Stimulated activated effector memory CD8-positive, alpha-beta T cell treated with anti-CD3 and anti-CD28 coated beads, Interleukin-12 subunit alpha, Interleukin-12 subunit beta, amount 100 ng/mL, for 72 hours (primary cell): ENCODE measurements at regions not wholly inside any gene's neighbourhood (a gene's known extent, or its start where the extent isn't known, plus 50 kb on each side); places are given as distances from the start of the nearest gene placed in this dataset.

Experiments used
- ATAC-seq: fragments of 150-1000 bp; cut with Tn5 transposase; 2 replicates; pipeline ENCODE4 v1.10.0; 2021
- DNase-seq, 2 donors: peaks; one replicate each; pipeline ENCODE4 v3.0.0; 2021 to 2022; ENCODE audit warnings: low spot score in 2 of 2
- H3K27ac Mint-ChIP-seq: one replicate; pipeline ENCODE4 v1.8.0; 2022; ENCODE audit warnings: mild to moderate bottlenecking, mixed read lengths
- H3K36me3 Mint-ChIP-seq: one replicate; pipeline ENCODE4 v1.8.0; 2022; ENCODE audit warnings: mild to moderate bottlenecking, mixed read lengths
- H3K4me1 Mint-ChIP-seq: one replicate; pipeline ENCODE4 v1.8.0; 2022; ENCODE audit warnings: mixed read lengths
- H3K4me3 Mint-ChIP-seq: one replicate; pipeline ENCODE4 v1.8.0; 2022; ENCODE audit warnings: mild to moderate bottlenecking, mixed read lengths
- H3K9me3 Mint-ChIP-seq: one replicate; pipeline ENCODE4 v1.8.0; 2022; ENCODE audit warnings: mixed read lengths

DNA sequence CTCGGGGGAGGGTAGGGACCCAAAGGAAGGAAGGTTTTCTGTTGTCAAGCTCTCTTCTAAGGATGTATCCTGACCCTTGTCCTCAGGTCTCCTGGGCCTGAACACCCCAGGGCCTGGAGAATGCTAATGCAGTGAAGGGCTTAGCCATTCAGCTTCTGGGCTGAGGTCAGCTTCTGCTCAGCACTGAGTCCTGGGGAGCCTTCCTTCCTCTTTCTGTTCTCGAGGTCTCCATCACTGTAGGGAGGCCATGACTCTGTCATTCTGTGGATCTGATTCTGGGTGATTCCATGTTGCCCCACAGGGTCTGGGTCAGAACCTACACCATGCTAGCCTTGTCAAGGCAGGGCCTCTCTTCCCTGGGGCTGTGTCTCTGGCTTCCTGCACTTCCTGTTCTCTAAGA is 712.7 kb downstream of the DHX35 start:
- ATAC-seq (no peak), DNase-seq (no peak)
- Mint-ChIP-seq H3K4me1 (no peaks in the 10 kb centered on the region), H3K27ac (no peak overlapping the region), H3K36me3 (no peaks in the 10 kb centered on the region), H3K4me3 (no peak overlapping the region), H3K9me3 (no peaks in the 10 kb centered on the region)

DNA sequence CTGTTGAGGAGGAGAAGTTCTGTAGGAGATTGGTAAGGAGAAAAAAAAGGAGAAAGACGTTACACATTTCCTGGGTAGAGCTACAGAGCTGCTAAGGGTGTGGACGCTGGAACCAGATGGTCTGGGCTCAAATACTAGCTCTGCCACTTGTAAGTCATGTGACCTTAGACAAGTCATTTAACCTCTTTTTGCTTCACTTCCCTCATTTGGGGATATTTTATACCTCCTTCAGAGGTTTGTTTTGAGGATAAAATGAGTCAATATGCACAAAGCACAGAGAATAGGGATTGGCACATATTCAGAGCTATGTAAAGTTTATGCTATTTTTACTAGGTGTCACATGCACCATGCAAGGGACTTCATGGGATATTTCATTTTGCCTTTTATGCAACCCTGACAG is 708.8 kb downstream of the DHX35 start:
- H3K4me3 Mint-ChIP-seq: no peak overlapping the region
- no peaks in the 10 kb centered on the region for H3K36me3 Mint-ChIP-seq
- ATAC-seq (no peak), DNase-seq (no peak)
- no peaks in the 10 kb centered on the region for H3K4me1 Mint-ChIP-seq
- no peaks in the 10 kb centered on the region for H3K9me3 Mint-ChIP-seq
- H3K27ac Mint-ChIP-seq: no peak overlapping the region

DNA sequence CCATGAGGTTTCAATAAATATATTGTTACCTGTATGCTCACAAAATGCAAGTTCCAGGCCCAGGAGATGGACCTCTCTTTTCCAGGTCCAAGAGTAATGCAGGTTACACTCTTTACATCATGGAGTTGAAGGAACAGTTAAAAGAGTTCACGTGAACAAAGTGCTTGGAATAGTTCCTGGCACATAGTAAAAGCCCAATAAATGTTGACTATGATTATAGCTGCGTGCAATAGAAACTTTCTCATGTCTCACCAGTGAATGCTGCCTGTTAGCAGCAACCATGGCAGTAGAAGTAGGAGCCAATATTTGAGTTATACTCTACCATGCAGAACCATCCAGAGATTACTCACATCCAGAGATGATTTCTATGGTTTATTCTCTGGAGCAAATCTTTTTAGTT is 707.5 kb downstream of the DHX35 start:
- H3K4me3 Mint-ChIP-seq: no peak overlapping the region
- H3K9me3 Mint-ChIP-seq: no peaks in the 10 kb centered on the region
- H3K27ac Mint-ChIP-seq: no peak overlapping the region
- H3K4me1 Mint-ChIP-seq: no peaks in the 10 kb centered on the region
- DNase-seq: no peak
- no peaks in the 10 kb centered on the region for H3K36me3 Mint-ChIP-seq
- ATAC-seq: no peak

DNA sequence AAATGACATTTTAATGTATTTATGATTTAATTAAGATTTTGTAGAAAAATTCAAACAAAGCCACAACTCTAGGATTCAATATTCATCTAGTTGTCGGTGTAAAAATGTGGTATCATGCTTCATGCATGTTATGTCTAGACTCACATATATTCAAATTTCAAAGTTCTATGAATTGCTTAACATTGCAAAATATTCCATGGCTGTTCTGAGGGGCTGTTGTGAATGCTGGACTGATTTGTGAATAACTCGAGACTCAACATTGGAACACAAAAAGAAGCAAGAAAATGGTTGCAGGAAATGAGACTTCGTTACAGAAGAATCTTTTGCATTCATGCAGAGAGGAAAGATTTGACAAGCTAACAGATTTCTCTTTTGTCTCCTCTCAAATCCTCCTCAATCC is 705.9 kb downstream of the DHX35 start:
- ATAC-seq: no peak
- Mint-ChIP-seq H3K9me3 (no peaks in the 10 kb centered on the region), H3K4me1 (no peaks in the 10 kb centered on the region), H3K4me3 (no peak overlapping the region), H3K27ac (no peak overlapping the region), H3K36me3 (no peaks in the 10 kb centered on the region)
- DNase-seq: no peak

DNA sequence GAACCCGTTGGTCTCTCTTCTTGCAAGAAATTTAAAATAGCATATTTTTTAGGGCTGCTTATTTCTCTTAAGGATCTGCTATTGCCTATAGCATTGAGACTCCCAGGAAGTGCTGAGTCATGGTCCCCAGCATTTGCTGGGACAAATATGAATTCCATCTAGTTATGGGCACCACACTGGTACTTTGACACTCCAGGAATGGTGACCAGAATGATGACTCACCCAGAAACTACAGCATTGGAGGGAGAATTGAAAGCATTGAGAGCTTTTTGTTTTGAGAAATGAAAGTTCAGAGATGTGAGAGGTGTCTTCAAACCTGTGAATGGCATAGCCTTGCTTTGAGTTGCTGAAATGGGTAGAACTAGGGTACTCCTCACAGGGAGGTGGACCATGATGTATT is 699.7 kb downstream of the DHX35 start:
- DNase-seq: no peak
- Mint-ChIP-seq H3K27ac (no peak overlapping the region), H3K4me3 (no peak overlapping the region), H3K9me3 (peaks cover 3% of the 10 kb centered on the region), H3K4me1 (no peaks in the 10 kb centered on the region), H3K36me3 (no peaks in the 10 kb centered on the region)
- ATAC-seq: no peak

DNA sequence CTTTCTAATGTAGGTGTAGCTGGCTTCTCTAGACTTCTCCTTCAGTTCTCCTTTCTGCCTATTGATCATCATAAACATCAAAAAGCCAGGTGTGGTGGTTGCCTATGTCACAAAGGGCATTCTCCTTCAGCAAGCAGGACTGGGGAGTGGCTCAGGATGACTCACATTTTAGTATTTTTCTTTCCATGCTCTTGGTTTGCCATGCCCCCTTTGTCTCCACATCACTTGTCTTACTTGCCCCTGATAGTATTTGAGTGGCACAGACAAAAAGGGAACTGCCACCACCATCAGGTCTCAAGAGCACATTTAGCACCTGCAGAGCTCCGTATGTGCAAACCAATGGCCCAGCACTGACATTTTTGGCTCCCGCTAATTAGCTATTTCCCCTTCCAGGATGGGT is 698.8 kb downstream of the DHX35 start:
- Mint-ChIP-seq H3K27ac (no peak overlapping the region), H3K36me3 (no peaks in the 10 kb centered on the region), H3K9me3 (peaks cover 3% of the 10 kb centered on the region), H3K4me1 (no peaks in the 10 kb centered on the region), H3K4me3 (no peak overlapping the region)
- DNase-seq (no peak), ATAC-seq (no peak)

DNA sequence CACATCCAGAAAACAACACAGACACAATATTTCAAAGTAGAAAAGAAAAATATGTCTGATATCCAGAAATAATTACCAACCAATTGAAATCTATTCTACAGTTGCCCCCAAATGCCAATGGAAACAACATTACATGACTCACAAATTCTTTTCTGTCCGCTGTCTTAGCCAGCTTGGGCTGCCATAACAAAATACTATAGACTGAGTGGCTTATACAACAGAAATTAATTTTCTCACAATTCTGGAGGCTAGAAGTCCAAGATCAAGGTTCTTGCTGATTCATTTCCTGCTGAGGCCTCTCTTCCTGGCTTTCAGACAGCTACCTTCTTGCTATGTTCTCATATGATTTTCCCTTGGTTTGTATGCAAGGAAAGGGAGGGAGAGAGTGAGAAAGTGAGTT is 698.1 kb downstream of the DHX35 start:
- Mint-ChIP-seq H3K27ac (no peak overlapping the region), H3K9me3 (peaks cover 3% of the 10 kb centered on the region), H3K36me3 (no peaks in the 10 kb centered on the region), H3K4me1 (no peaks in the 10 kb centered on the region), H3K4me3 (no peak overlapping the region)
- no peak for ATAC-seq
- no peak for DNase-seq

DNA sequence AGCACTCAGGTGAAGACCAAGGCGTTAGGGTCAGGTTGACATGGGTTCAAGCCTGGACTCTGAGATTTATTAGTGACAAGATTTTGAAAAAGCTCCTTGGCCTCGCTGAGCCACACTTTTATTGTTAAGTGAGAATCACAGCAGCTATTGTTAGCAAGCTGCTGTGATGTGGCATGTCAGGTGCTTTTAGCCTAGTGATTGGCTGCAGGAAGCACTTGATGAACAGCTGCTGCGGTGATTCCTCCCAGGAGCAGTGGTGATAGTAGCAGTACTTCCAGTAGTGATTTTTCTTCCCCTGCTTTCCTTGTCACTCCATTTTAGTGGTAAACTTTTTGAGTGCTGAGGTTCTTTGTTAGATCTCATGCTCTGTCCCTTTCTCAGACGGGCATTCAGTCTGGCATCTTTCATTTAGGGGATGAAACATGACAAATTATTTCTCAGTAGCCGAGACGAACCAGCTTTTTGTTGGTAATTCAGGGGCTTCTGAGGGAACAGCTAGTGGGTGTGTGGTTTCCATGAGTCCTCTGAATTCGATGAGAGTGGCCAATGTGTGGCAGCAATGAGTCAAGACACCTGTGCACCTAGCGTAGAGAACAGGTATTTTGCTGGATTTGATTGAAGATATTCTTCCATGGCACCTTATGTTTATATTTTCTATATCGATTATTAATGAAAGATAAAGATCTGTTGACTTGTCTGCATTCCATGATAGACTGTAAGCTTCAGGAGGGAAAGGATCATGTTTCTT is 696.7 kb downstream of the DHX35 start:
- no peaks in the 10 kb centered on the region for H3K36me3 Mint-ChIP-seq
- H3K27ac Mint-ChIP-seq: no peak overlapping the region
- H3K9me3 Mint-ChIP-seq: peaks cover 3% of the 10 kb centered on the region
- H3K4me3 Mint-ChIP-seq: no peak overlapping the region
- DNase-seq (no peak), ATAC-seq (no peak)
- H3K4me1 Mint-ChIP-seq: no peaks in the 10 kb centered on the region

DNA sequence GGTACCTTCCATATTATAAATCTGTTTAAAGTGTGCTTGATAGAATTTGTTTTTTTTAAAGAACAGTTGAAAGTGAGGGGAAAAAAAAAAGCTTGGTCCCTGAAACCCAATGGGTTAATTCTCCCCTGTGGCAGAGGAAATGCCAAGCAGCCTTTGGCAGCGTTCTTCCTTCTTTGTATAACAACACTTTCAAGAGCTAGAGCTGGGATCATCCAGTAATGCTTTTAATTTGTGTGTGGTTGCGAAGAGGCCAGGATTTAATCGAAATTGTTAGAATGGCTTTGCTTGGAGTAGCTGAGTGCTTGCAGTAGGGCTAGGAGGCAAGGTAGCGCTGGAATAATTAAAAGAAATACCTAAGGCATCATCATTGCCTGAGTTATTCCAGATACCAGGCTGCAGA is 692.0 kb downstream of the DHX35 start:
- Mint-ChIP-seq H3K36me3 (no peaks in the 10 kb centered on the region), H3K9me3 (no peaks in the 10 kb centered on the region), H3K4me1 (no peaks in the 10 kb centered on the region), H3K4me3 (no peak overlapping the region), H3K27ac (no peak overlapping the region)
- ATAC-seq (no peak), DNase-seq (no peak)

DNA sequence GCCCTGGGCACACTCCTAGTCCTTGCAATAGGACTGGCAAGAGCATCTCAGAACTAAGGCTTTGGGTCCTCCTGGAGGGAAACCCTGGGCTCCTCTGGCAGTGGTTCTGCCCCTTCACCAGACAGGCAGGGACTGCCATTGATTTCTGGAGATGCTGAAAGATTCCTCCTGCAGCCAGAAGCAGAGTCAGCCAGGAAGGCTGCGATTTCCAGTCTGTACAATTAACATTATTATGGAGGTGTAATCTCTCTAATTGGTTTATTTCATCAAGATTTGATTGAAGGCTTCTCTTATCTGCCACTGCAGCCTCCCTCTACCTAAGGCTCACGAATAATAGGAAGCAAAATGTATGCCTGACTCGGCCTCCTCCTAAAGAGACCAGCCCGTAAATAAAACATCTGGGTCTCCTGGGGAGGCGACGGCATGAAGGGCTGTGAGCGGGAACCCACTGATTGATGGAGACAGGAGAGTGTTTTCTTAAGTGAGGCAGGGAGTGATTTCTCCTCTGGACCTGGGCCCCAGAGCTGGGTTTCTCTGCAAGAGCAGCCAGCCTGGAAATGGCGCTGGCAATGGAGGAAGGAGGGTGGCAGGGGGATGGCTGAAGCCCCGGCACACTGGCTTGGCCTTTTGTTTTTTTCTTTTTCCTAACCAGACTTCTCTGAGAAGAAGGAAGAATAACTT is 689.6 kb downstream of the DHX35 start:
- DNase-seq: no peak
- Mint-ChIP-seq H3K36me3 (no peaks in the 10 kb centered on the region), H3K27ac (no peak overlapping the region), H3K4me1 (no peaks in the 10 kb centered on the region), H3K9me3 (no peaks in the 10 kb centered on the region), H3K4me3 (no peak overlapping the region)
- no peak for ATAC-seq

DNA sequence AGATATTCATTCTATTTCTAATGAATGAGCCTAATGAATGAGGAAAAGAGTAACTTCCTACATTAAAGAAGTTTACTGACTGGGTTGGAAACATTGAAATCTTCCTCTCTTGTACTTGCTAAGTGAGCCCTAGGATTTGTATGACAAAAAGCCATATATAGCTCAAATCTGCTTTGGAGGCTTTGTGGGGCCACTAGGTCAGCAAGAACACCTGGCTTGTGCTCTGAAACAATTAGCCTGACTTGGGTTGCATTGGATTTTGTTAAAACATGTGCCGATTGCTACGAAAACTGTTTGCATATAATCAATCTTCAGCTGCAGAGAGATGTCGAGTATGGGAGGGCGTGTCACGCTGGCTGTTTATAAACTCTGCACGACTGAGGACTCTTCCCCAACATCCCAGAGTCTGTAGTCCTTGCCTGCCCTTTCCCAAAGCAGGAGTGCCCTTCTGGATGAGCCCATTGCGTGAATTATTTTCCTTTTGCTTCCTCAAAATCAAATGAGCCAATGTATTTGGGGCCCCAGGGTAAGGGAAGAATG is 684.8 kb downstream of the DHX35 start:
- H3K4me1 Mint-ChIP-seq: no peaks in the 10 kb centered on the region
- no peak overlapping the region for H3K27ac Mint-ChIP-seq
- no peaks in the 10 kb centered on the region for H3K36me3 Mint-ChIP-seq
- no peak overlapping the region for H3K4me3 Mint-ChIP-seq
- ATAC-seq (no peak), DNase-seq (no peak)
- no peaks in the 10 kb centered on the region for H3K9me3 Mint-ChIP-seq

DNA sequence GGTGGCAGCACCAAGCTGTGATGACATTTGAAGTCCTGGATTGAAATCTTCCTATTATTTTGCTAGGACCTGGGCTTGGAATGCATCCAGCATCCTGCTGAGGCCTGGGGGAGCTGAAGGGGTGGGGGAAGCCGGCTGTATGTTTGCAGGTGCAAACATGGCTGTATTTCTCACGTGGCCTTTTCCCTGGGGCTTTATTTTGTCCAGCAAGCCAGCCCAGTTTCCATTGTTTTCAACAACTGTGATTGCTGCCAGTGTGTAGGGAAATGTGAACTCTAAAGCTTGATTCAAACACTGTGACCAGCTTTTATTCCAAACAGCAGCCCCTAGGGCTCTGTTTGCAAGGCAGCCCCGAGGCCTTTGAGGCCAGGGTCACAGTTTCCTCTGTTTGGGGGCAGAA is 683.0 kb downstream of the DHX35 start:
- no peak for ATAC-seq
- H3K27ac Mint-ChIP-seq: no peak overlapping the region
- DNase-seq: no peak
- no peaks in the 10 kb centered on the region for H3K36me3 Mint-ChIP-seq
- no peaks in the 10 kb centered on the region for H3K9me3 Mint-ChIP-seq
- H3K4me1 Mint-ChIP-seq: no peaks in the 10 kb centered on the region
- H3K4me3 Mint-ChIP-seq: no peak overlapping the region

DNA sequence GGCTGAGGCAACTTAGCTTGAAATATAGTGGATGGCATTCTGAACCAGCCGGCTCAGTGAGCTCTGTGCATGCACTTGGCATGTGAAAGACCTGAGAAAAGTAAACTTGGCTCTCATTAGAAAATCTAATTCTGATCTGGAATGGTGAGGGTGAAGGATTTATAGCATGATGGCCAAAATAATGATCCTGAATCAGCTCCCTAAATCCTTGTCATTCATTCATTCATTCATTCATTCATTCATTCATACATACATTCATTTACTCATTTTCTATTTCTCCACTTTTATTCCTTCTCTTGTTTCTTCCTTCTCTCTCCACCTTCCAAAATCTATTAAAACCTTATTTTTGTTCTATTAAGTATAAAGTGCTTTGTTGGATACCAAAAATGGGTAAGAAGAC is 681.1 kb downstream of the DHX35 start:
- ATAC-seq (no peak), DNase-seq (no peak)
- Mint-ChIP-seq H3K4me3 (no peak overlapping the region), H3K36me3 (no peaks in the 10 kb centered on the region), H3K4me1 (no peaks in the 10 kb centered on the region), H3K27ac (no peak overlapping the region), H3K9me3 (no peaks in the 10 kb centered on the region)

DNA sequence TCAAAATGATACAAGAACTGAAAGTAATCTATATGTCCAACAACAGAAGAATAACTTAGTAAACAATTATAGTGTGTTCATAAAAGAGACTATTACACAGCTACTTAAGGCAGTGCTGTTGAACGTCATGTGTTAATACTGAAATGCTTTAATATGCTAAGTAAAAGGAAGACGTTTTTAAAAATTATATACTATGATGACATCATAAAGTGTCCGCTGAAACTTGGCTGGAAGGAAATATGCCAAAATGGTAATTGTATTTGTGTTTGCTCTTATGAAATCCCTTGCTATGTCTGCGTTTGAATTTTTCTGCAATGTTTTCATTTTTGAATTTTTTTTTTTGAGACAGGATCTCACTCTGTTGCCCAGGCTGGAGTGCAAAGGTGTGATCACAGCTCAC is 679.3 kb downstream of the DHX35 start:
- H3K4me3 Mint-ChIP-seq: no peak overlapping the region
- no peak overlapping the region for H3K27ac Mint-ChIP-seq
- no peak for ATAC-seq
- H3K36me3 Mint-ChIP-seq: no peaks in the 10 kb centered on the region
- no peaks in the 10 kb centered on the region for H3K9me3 Mint-ChIP-seq
- H3K4me1 Mint-ChIP-seq: no peaks in the 10 kb centered on the region
- no peak for DNase-seq

DNA sequence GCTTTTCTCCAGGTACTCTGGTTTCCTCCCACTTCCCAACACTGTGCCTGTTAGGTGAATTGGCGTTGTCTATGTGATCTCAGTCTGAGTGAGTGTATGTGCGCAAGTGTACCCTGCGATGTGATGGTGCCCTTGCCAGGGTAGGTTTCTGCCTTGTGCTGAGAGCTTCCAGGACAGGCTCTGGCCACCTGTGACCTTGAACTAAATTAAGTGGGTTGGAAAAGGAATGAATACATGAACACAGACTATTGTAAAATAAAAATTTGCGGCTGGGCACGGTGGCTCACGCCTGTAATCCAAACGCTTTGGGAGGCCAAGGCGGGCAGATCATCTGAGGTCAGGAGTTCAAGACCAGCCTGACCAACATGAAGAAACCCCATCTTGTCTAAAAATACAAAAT is 678.0 kb downstream of the DHX35 start:
- no peak overlapping the region for H3K27ac Mint-ChIP-seq
- no peaks in the 10 kb centered on the region for H3K4me1 Mint-ChIP-seq
- ATAC-seq: no peak
- no peaks in the 10 kb centered on the region for H3K9me3 Mint-ChIP-seq
- H3K36me3 Mint-ChIP-seq: no peaks in the 10 kb centered on the region
- no peak for DNase-seq
- no peak overlapping the region for H3K4me3 Mint-ChIP-seq

DNA sequence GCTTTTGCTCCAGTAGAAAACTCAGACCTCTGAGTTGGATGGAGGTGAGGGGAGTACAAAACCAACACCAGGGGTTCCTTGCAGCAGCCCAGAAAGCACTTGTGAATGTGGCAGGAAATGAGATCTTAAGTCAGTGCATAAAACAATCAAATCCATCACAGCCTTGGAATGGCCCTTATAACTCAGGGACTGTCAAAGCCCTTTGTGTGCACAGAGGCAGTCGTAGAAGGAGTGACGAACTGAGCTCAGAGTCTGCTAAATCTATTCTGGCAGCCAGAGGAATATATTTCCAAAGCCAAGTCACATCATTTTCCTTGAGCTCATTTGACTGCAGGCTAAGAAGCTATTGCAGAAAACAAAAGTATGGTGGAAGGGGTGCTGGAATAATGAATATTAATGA is 676.6 kb downstream of the DHX35 start:
- no peaks in the 10 kb centered on the region for H3K36me3 Mint-ChIP-seq
- H3K4me1 Mint-ChIP-seq: no peaks in the 10 kb centered on the region
- peaks cover 2% of the 10 kb centered on the region for H3K9me3 Mint-ChIP-seq
- no peak for DNase-seq
- H3K4me3 Mint-ChIP-seq: no peak overlapping the region
- ATAC-seq: no peak
- H3K27ac Mint-ChIP-seq: no peak overlapping the region
